Endothelial cell of umbilical vein (primary cell): ENCODE measurements at regions not wholly inside any gene's neighbourhood (a gene's known extent, or its start where the extent isn't known, plus 50 kb on each side); places are given as distances from the start of the nearest gene placed in this dataset.
"Not testable (repeated sequence)": the region's sequence is repeated elsewhere in the genome, so short reads cannot be mapped to it uniquely, and the experiment has no call there.

Source experiments
- BruUV-seq: library from RNA; stranded (reverse); fragments of 400-500 nt; replicated peaks from 2 replicates; lab custom pipeline; 2021; lab: Mats Ljungman, UMichigan
- CTCF ChIA-PET: fragments of 300-600, 350-600 bp; sonication (Branson Sonifier 250); formaldehyde crosslinking; loops from one replicate; lab custom pipeline; 2021; ENCODE audit warnings: antibody characterized with exemption, inconsistent platforms; lab: Charles Lee
- POLR2A ChIA-PET: fragments of 300-600, 350-600 bp; sonication (Branson Sonifier 250); formaldehyde crosslinking; loops from one replicate; lab custom pipeline; 2021; ENCODE audit warnings: antibody characterized with exemption, inconsistent platforms; lab: Charles Lee
- DNase-seq: peaks from one replicate; pipeline ENCODE4 v3.0.0-alpha.2; 2011; ENCODE audit warnings: low read depth, low spot score
- FAIRE-seq: peaks from 2 replicates; lab custom pipeline; 2011; peaks lifted over from hg19 to GRCh38; lab: Jason Lieb, UNC
- H2AFZ ChIP-seq: 2 replicates; pipeline ENCODE4 v1.6.0; 2012; ENCODE audit warnings: low read depth, low read length, control low read depth, inconsistent platforms
- H3K27ac ChIP-seq: 2 replicates; pipeline ENCODE4 v1.5.1; 2011; ENCODE audit warnings: low read depth, mild to moderate bottlenecking, control low read depth, low read length, moderate library complexity; ENCODE audit not compliant: insufficient read depth
- H3K27me3 ChIP-seq, 2 experiments: 2 replicates each; pipeline versions ENCODE4 v1.6.0 to v1.6.1; 2011; ENCODE audit warnings: low read length in 2 of 2, mixed read lengths in 1 of 2; ENCODE audit not compliant: control insufficient read depth in 2 of 2, insufficient read depth in 2 of 2
- H3K36me3 ChIP-seq, 2 experiments: 2 replicates in 1 of 2; 3 replicates in 1 of 2; pipeline ENCODE4 v1.5.1; 2011; ENCODE audit warnings: low read length in 2 of 2, mild to moderate bottlenecking in 1 of 2, moderate library complexity in 1 of 2; ENCODE audit not compliant: control insufficient read depth in 2 of 2, insufficient read depth in 2 of 2; ENCODE audit errors: extremely low read depth in 1 of 2
- H3K4me1 ChIP-seq: 3 replicates; pipeline ENCODE4 v1.5.1; 2011; ENCODE audit warnings: mild to moderate bottlenecking, low read length; ENCODE audit not compliant: control insufficient read depth, insufficient read depth; ENCODE audit errors: extremely low read depth
- H3K4me2 ChIP-seq: 2 replicates; pipeline ENCODE4 v1.6.1; 2011; ENCODE audit warnings: low read length, control low read depth, mixed read lengths; ENCODE audit not compliant: insufficient read depth
- H3K4me3 ChIP-seq, 3 experiments: fragments of 200-600 bp in 1 of 3; sonication (generic), shearing (Covaris generic) in 1 of 3; replicated peaks in 1 of 3; 2 replicates each; pipeline ENCODE4 v1.5.1; 2011 to 2016; ENCODE audit warnings: control low read depth in 3 of 3, low read length in 3 of 3, mild to moderate bottlenecking in 2 of 3, inconsistent platforms in 1 of 3, low read depth in 1 of 3, moderate library complexity in 1 of 3; ENCODE audit not compliant: insufficient read depth in 1 of 3
- H3K79me2 ChIP-seq: 2 replicates; pipeline ENCODE4 v1.6.0; 2012; ENCODE audit warnings: low read length, inconsistent platforms; ENCODE audit not compliant: control insufficient read depth, insufficient read depth
- H3K9ac ChIP-seq: replicated peaks from 2 replicates; pipeline ENCODE3; 2011; ENCODE audit warnings: low read length, control low read depth; ENCODE audit not compliant: insufficient read depth; ENCODE audit errors: extremely low read depth
- H3K9me1 ChIP-seq: replicated peaks from 3 replicates; pipeline ENCODE4 v1.6.0; 2011; ENCODE audit warnings: mild to moderate bottlenecking, low read length; ENCODE audit not compliant: control insufficient read depth, insufficient read depth; ENCODE audit errors: extremely low read depth
- H3K9me3 ChIP-seq: replicated peaks from 2 replicates; pipeline ENCODE4 v1.5.1; 2012; ENCODE audit warnings: low read length, inconsistent platforms; ENCODE audit not compliant: control insufficient read depth, insufficient read depth
- H4K20me1 ChIP-seq: replicated peaks from 2 replicates; pipeline ENCODE3; 2011; ENCODE audit warnings: mild to moderate bottlenecking, low read length; ENCODE audit not compliant: control insufficient read depth, insufficient read depth; ENCODE audit errors: extremely low read depth
- FOS ChIP-seq: IDR thresholded peaks from 2 replicates; pipeline ENCODE4 v1.6.1; 2011; ENCODE audit warnings: mild to moderate bottlenecking, low read length, moderate library complexity, borderline replicate concordance; ENCODE audit not compliant: insufficient read depth
- JUN ChIP-seq: IDR thresholded peaks from 2 replicates; pipeline ENCODE4 v1.6.1; 2011; ENCODE audit warnings: borderline replicate concordance, low read depth; ENCODE audit not compliant: insufficient read length, insufficient read depth
- MYC ChIP-seq: IDR thresholded peaks from one replicate; pipeline ENCODE4 v1.6.1; 2011; ENCODE audit warnings: mild to moderate bottlenecking, low read depth, low read length
- dilution Hi-C: fragments of 300-500 bp; cut with MboI; formaldehyde crosslinking; loops from one replicate; pipeline ENCODE4 v1.15.0; 2019; ENCODE audit warnings: low sequenced_read_pairs; ENCODE audit not compliant: extremely low pct_ligation_motif_present
- intact Hi-C: fragments of 100-400 bp; cut with micrococcal nuclease; formaldehyde crosslinking; loops from one replicate; pipeline ENCODE4 v1.10.0; 2022
- TF ChIP-seq, protein P1 (sequence below), 2 donors: IDR thresholded peaks; 1 replicate in 1 of 2; 2 replicates in 1 of 2; pipeline ENCODE4 v1.5.1; 2011; ENCODE audit warnings: low read length in 2 of 2, mild to moderate bottlenecking in 2 of 2, moderate library complexity in 2 of 2, control low read depth in 1 of 2, inconsistent platforms in 1 of 2, low read depth in 1 of 2; ENCODE audit not compliant: insufficient read depth in 1 of 2; ENCODE audit errors: extremely low read depth in 1 of 2
- TF ChIP-seq, protein P2 (sequence below): IDR thresholded peaks from 2 replicates; pipeline ENCODE4 v1.6.1; 2011; ENCODE audit not compliant: insufficient read depth, insufficient read length

DNA sequence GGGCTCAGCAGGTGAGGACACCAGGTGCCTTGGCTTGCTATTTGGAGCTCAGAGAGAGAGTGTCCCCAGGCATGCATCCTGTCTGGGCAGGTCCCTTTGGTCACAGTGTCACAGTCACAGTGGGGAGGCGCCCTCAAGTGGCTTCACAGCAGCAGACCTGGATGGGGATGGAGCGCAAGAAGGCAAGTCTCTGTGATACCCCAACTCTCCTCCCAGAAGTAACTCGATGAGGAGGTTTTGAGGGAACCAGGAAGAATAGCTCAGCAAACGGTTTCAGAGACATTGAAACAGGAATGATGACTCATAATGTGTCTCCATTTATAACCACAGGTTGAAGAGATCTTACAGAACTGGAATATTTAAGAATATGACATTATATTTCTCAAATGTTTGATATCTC is 66.5 kb upstream of the SH3GL3 start:
- dilution Hi-C loops (no loop called here), intact Hi-C loops (loop anchor here (1.0 kb wide), 1 partner anchor 132 kb away; no protein-coding TSS in a partner anchor)
- no peaks in the 10 kb centered on the region for H3K9me3 ChIP-seq
- ChIA-PET POLR2A (no interaction called here), CTCF (interaction anchor here (0.8 to 4.7 kb wide), 5 partner anchors 21 to 132 kb away, joined by 3 to 108 read pairs (median 3); no protein-coding TSS in a partner anchor)
- H3K4me1 ChIP-seq = no peaks in the 10 kb centered on the region
- H3K79me2 ChIP-seq = no peaks in the 10 kb centered on the region
- H3K9me1 ChIP-seq = no peaks in the 10 kb centered on the region
- no peak overlapping the region for H3K27ac ChIP-seq
- H3K4me2 ChIP-seq = no peak overlapping the region
- peaks cover 5 to 16% of the 10 kb centered on the region in 2 experiments for H3K27me3 ChIP-seq
- FAIRE-seq (no peak), DNase-seq (peak; percentile 34)
- no peaks in the 10 kb centered on the region for H4K20me1 ChIP-seq
- H3K36me3 ChIP-seq = no peaks in the 10 kb centered on the region
- TF ChIP-seq, protein P1, sequence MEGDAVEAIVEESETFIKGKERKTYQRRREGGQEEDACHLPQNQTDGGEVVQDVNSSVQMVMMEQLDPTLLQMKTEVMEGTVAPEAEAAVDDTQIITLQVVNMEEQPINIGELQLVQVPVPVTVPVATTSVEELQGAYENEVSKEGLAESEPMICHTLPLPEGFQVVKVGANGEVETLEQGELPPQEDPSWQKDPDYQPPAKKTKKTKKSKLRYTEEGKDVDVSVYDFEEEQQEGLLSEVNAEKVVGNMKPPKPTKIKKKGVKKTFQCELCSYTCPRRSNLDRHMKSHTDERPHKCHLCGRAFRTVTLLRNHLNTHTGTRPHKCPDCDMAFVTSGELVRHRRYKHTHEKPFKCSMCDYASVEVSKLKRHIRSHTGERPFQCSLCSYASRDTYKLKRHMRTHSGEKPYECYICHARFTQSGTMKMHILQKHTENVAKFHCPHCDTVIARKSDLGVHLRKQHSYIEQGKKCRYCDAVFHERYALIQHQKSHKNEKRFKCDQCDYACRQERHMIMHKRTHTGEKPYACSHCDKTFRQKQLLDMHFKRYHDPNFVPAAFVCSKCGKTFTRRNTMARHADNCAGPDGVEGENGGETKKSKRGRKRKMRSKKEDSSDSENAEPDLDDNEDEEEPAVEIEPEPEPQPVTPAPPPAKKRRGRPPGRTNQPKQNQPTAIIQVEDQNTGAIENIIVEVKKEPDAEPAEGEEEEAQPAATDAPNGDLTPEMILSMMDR (IDR thresholded peaks at IDR 0.05; ENCODE audit: extremely low read depth in 1 of 2, insufficient read depth in 1 of 2, low read depth in 1 of 2, low read length in 2 of 2) = peak; percentile 23 to 50
- TF ChIP-seq FOS = peak; percentile 66
- TF ChIP-seq JUN = peak; percentile 28
- TF ChIP-seq MYC = no peak
- TF ChIP-seq, protein P2, sequence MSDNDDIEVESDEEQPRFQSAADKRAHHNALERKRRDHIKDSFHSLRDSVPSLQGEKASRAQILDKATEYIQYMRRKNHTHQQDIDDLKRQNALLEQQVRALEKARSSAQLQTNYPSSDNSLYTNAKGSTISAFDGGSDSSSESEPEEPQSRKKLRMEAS = no peak
- no peak overlapping the region for H3K4me3 ChIP-seq
- no peak overlapping the region for H3K9ac ChIP-seq
- H2AFZ ChIP-seq = no peak overlapping the region
- no TSS peak for BruUV-seq

DNA sequence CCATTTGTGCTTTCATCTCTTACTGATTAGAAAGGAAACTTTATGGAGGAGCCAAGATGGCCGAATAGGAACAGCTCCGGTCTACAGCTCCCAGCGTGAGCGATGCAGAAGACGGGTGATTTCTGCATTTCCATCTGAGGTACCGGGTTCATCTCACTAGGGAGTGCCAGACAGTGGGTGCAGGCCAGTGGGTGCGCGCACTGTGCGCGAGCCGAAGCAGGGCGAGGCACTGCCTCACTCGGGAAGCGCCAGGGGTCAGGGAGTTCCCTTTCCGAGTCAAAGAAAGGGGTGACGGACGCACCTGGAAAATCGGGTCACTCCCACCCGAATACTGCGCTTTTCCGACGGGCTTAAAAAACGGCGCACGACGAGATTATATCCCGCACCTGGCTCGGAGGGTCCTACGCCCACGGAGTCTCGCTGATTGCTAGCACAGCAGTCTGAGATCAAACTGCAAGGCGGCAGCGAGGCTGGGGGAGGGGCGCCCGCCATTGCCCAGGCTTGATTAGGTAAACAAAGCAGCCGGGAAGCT is 63.5 kb upstream of the SH3GL3 start:
- H3K79me2 ChIP-seq, H3K9me1 ChIP-seq, H3K4me2 ChIP-seq, FAIRE-seq, POLR2A ChIA-PET, BruUV-seq, H3K36me3 ChIP-seq, H2AFZ ChIP-seq, H3K4me1 ChIP-seq, DNase-seq, H3K4me3 ChIP-seq, H3K9me3 ChIP-seq, H3K27ac ChIP-seq, dilution Hi-C loops, H4K20me1 ChIP-seq, CTCF ChIA-PET, H3K9ac ChIP-seq, intact Hi-C loops: not testable (repeated sequence)
- H3K27me3 ChIP-seq = peaks cover 2 to 11% of the 10 kb centered on the region in 2 experiments
